CD4-positive, alpha-beta T cell treated with Interleukin-17A for 4 hours (primary cell): ENCODE measurements at regions not wholly inside any gene's neighbourhood (a gene's known extent, or its start where the extent isn't known, plus 50 kb on each side); places are given as distances from the start of the nearest gene placed in this dataset.
A peak's percentile ranks its signal among the peaks of the same experiment; 100 is the strongest.

Experiments
- DNase-seq: peaks from one replicate; pipeline ENCODE4 v3.0.0-alpha.2; 2020; ENCODE audit warnings: mixed read lengths

DNA sequence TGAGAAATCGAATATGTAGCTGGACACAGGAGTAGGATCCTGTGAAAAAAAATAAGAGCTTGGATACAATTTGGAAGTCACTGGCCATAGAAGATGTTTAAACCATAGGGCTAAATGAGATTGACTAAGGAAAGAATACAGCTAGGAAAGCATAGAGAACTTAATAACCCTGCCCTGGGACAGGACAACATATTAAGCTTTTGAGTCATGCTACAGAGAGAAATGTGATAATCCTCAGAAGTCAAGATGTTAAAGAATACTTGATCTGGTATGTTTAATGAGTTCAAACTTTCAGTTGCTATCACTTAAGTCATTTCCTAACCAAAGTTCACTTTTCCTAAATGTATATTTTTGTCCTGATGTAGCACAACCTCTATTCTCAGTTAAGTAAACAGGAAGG, 154.6 kb upstream of the TSHZ2 start:
- DNase-seq = no peak

DNA sequence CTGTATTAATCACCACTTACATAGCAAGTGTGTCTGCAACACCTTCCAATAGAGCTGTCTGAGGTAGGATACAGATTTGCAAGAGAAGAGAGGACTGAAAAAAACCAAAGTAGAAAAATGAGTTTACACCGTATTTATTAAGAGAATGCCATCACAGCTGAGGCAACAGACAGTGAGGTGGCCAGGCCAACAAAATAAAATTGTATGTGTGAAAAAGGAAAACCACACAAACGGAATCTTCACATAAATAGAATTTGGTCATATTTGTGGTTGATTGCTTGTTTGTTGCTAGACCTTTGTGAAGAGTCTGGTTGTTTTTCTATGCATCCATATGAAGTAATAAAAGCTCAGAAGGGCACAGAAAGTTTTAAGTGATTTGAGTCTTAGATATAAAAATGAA, 157.8 kb upstream of the TSHZ2 start:
- DNase-seq = no peak

- DNase-seq = no peak
Observed at GRCh38 chr20:52812231-52812847, 159.8 kb upstream of the TSHZ2 start.

GRCh38 chr20:52809003-52809402, 163.2 kb upstream of the TSHZ2 start:
- DNase-seq = no peak

GRCh38 chr20:52806918-52807317, 165.2 kb upstream of the TSHZ2 start:
- no peak for DNase-seq

DNA sequence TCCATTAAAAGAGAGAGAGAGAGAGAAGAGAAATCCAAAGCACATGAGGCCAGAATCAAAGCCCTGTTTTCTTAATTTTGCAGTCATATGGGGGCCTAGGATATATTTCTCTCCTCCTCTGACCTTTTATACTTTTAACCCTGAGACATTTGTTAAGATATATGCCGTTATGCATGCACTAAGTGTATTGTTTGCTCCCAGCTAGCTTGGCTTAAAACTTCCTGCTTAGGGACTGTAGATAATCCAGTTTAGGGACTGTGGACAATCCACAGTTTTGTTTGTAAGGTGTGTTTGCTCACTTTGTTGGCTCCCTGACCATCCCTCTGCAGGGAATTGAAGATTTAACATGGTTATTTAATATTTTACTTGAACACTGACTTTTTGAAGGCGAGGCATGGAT, 166.3 kb upstream of the TSHZ2 start:
- DNase-seq = no peak

- no peak for DNase-seq
Observed at GRCh38 chr20:52805296-52805571, 166.9 kb upstream of the TSHZ2 start.

GRCh38 chr20:52804497-52805295, 167.5 kb upstream of the TSHZ2 start:
- no peak for DNase-seq

GRCh38 chr20:52801628-52802006, 170.5 kb upstream of the TSHZ2 start:
- DNase-seq = no peak

- DNase-seq = no peak
Observed at GRCh38 chr20:52800734-52801627, 171.2 kb upstream of the TSHZ2 start.

GRCh38 chr20:52799130-52799529, 173.0 kb upstream of the TSHZ2 start:
- no peak for DNase-seq

DNA sequence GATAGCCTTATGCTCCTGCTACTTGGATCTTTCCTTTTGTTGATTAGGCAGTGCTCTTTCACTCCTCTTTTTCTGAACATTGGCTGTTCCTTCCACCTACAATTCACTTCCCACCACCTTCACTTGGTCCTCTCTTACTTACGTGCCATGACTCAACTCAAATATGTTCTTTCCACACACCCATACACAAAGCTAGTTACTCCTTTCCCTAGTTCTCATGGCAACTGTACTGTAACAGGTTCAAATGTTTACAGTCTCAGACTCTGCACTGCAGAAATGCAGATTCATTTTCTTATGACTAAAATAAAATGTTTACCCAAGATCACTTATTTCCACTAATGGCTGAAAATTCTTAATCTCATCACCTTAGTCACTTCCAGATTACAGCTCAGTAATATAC, 174.0 kb upstream of the TSHZ2 start:
- DNase-seq = no peak

DNA sequence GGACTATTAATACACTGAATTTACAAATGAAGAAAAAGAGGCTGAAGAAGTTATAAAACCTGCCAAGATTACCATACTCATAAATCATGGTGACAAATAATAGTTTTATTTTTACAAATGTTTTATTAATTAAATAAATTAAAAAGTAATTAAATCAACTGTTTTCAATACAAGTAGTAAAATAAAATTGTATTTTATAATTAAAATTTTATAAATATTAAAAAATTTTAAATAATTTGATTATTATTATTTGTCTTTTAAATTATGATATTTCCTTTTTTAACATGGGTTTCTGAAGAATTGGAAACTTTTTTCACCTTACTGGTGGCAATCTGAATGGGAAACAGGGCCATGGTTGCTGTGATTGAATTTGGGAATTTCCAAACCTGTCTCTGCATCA, 177.3 kb upstream of the TSHZ2 start:
- DNase-seq = no peak

DNA sequence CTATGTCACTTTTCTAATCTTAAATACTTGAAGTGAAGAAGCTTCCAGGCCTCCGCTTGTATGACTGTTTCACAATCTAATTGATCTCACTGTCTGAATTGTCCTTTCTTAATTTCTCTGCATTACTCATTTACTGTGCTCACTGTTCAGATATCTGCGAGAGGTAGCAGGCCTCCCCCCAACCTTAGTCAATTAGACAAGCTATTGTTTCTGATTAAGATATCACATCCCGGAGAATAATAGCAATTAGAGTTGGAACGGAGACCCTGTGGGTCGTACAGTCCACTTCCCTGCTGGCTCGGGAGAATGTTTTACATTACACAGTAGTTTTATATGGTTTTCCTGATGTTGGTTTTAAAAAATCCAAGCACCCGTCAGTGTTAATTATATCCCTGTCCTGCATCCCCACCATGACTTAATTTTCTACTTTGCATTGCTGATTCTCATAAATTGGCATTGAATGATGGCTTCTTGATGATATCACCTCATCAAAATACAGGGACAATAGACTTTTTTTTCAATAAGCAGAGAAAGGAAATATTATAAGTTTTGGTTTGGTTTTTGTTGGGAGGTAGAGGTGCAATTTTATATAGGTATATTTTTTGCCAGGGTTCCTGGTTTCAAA, 178.7 kb upstream of the TSHZ2 start:
- no peak for DNase-seq

DNA sequence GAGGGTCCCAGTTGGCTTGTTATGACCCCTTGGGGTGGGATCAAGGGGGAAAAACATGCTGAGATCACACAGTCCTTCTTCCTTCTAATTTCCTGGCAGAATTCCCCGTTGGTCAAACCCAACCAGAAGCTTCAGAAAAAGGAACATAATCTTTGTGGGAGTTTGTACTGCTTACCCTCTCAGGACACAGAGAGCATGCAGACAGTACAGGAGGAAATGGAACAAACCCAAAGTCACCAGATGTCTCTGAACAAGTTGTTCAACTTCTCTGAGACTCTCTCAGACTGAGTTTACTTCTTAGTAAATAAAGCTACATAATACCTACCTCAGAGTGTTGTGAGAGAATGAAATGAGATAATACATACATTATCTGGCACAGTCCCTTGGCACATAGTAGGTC, 181.1 kb upstream of the TSHZ2 start:
- DNase-seq = no peak

GRCh38 chr20:52789716-52790115, 182.4 kb upstream of the TSHZ2 start:
- no peak for DNase-seq

GRCh38 chr20:52787962-52788361, 184.2 kb upstream of the TSHZ2 start:
- DNase-seq = no peak

DNA sequence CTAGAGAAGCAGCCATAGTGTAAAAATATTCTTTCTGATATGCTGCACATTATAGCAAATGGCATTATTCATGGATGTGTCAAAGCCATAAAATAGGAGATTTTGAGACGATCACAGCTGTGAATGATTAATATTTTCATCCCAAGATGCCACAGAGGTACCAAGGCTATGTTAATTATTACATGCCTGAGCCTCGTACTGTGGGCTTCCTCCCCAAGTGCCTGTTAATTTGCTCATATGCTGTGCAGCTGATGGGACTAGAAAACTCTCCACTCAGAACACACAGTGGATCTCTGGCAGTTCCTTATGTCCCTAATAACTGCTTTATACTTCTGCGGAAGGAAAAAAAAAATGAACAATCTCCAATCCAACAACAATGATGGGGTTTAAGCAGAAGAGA, 184.9 kb upstream of the TSHZ2 start:
- DNase-seq = no peak

GRCh38 chr20:52785679-52786078, 186.5 kb upstream of the TSHZ2 start:
- no peak for DNase-seq

GRCh38 chr20:52783769-52784168, 188.4 kb upstream of the TSHZ2 start:
- DNase-seq = peak; percentile 46

DNA sequence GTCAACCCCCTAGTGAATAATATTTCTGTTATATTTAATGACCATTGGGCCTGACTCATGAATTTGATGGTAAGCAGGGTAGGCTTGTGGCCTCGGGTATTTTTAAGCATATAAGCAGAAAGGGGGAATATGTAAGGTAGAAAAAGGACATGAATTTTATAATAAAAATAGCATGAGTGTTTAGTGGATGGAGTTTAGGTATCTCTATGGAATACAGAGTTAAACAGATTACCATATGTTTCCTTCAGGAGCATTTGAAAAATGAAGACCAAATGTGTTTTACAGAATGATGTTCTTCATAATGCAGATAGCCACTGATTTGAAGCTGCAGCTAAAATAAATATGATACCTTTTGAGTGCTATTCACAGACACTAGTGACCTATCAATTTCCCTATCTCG, 191.7 kb upstream of the TSHZ2 start:
- no peak for DNase-seq

GRCh38 chr20:52779125-52779524, 193.0 kb upstream of the TSHZ2 start:
- no peak for DNase-seq

- no peak for DNase-seq
Observed at GRCh38 chr20:52777171-52777570, 195.0 kb upstream of the TSHZ2 start.

- DNase-seq = no peak
Observed at GRCh38 chr20:52775786-52776185, 196.4 kb upstream of the TSHZ2 start.
